Activated CD8-positive, alpha-beta T cell treated with anti-CD3 and anti-CD28 coated beads, Interleukin-2, amount 10 ng/mL, durations not matched to agents 7 days and 5 days (primary cell): ENCODE measurements at regions not wholly inside any gene's neighbourhood (a gene's known extent, or its start where the extent isn't known, plus 50 kb on each side); places are given as distances from the start of the nearest gene placed in this dataset.

Source experiments
- ATAC-seq: fragments of 150-1000 bp; cut with Tn5 transposase; one replicate; pipeline ENCODE4 v1.10.0; 2021; ENCODE audit warnings: moderate library complexity
- CTCF ChIA-PET: fragments of 350-600 bp; sonication (Branson Sonifier 250); formaldehyde crosslinking; loops from one replicate; lab custom pipeline; 2021; ENCODE audit warnings: antibody characterized with exemption; lab: Charles Lee
- POLR2A ChIA-PET: fragments of 350-600 bp; sonication (Branson Sonifier 250); formaldehyde crosslinking; loops from one replicate; lab custom pipeline; 2021; ENCODE audit warnings: antibody characterized with exemption; lab: Charles Lee
- DNase-seq: peaks from one replicate; pipeline ENCODE4 v3.0.0-alpha.2; 2020
- H3K27ac Mint-ChIP-seq: one replicate; pipeline ENCODE4 v1.8.0; 2021; ENCODE audit warnings: mild to moderate bottlenecking, mixed read lengths
- H3K27me3 Mint-ChIP-seq: one replicate; pipeline ENCODE4 v1.8.0; 2021; ENCODE audit warnings: low read depth, mixed read lengths
- H3K36me3 Mint-ChIP-seq: one replicate; pipeline ENCODE4 v1.8.0; 2021; ENCODE audit warnings: low read depth, mixed read lengths
- H3K4me1 Mint-ChIP-seq: one replicate; pipeline ENCODE4 v1.8.0; 2021; ENCODE audit warnings: low read depth, mixed read lengths
- H3K4me3 Mint-ChIP-seq: one replicate; pipeline ENCODE4 v1.8.0; 2021; ENCODE audit warnings: mild to moderate bottlenecking, mixed read lengths
- H3K9me3 Mint-ChIP-seq: one replicate; pipeline ENCODE4 v1.8.0; 2022; ENCODE audit warnings: mixed read lengths; ENCODE audit not compliant: insufficient read depth

DNA sequence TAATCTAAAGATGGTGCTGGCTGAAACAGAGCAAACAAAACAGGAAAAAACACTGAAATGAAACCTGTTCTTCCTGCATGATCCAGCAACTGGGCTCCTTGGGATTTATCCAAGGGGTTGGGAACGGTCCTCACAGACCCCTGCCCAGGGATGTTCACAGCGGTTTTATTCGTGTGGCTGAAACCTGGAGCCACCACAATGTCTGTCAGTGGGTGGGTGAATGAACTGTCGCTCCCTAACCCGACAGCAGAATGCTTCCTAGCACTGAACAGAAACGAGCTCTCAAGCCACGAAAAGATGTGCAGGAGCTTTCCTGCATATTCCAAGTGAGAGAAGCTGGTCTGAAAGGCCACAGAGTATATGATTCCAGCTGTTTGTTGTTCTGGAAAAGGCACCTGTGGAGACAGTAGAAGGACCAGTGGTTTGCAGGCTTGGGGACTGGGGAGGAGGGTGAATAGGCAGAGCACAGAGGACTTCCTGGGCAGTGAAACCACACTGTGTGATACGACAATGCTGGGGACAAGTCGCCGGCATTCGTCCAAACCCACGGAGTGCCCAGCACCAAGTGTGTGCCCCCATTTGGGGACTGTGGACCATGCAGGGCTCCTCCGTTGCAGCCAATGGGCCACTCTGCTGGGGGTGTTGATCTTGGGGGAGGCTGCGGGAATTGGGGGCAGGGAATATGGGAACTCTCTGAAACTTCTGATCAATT, 73.9 kb downstream of the TEX29 start:
- no peaks in the 10 kb centered on the region for H3K9me3 Mint-ChIP-seq
- H3K27me3 Mint-ChIP-seq, result no peaks in the 10 kb centered on the region
- peaks cover 4% of the 10 kb centered on the region for H3K4me1 Mint-ChIP-seq
- ATAC-seq, result no peak
- ChIA-PET CTCF (no interaction called here), POLR2A (no interaction called here)
- no peak overlapping the region for H3K27ac Mint-ChIP-seq
- H3K36me3 Mint-ChIP-seq, result no peaks in the 10 kb centered on the region
- no peak for DNase-seq
- H3K4me3 Mint-ChIP-seq, result no peak overlapping the region

- no peak overlapping the region for H3K27ac Mint-ChIP-seq
- no peak for ATAC-seq
- H3K27me3 Mint-ChIP-seq, result no peaks in the 10 kb centered on the region
- CTCF ChIA-PET, result no interaction called here
- H3K36me3 Mint-ChIP-seq, result no peaks in the 10 kb centered on the region
- H3K4me1 Mint-ChIP-seq, result no peaks in the 10 kb centered on the region
- POLR2A ChIA-PET, result no interaction called here
- DNase-seq, result no peak
- no peak overlapping the region for H3K4me3 Mint-ChIP-seq
- no peaks in the 10 kb centered on the region for H3K9me3 Mint-ChIP-seq
Measured at GRCh38 chr13:111395511-111396393, 75.3 kb downstream of the TEX29 start.

DNA sequence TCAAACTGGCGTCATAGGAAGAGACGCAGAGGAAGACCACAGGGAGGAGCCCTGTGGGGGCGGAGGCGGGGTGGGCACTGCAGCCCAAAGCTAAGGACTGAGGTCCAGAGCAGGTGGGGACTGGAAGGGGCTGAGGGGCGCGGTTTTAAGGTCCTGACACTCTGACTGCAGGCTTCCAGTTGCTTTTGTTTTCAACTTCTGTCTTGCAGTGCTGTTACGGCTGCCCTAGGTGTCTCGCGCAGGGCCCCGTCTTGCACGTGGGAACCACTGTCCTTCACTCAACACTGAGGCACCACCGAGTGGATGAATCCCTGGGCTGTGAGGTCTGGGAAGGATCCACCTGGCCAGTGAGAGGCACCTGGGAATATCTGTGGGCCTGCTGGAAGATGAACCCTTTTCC, 76.0 kb downstream of the TEX29 start:
- ATAC-seq, result no peak
- Mint-ChIP-seq H3K4me1 (no peaks in the 10 kb centered on the region), H3K36me3 (no peaks in the 10 kb centered on the region), H3K27ac (no peak overlapping the region), H3K27me3 (no peaks in the 10 kb centered on the region), H3K9me3 (no peaks in the 10 kb centered on the region), H3K4me3 (no peak overlapping the region)
- CTCF ChIA-PET, result no interaction called here
- POLR2A ChIA-PET, result no interaction called here
- no peak for DNase-seq

- Mint-ChIP-seq H3K36me3 (no peaks in the 10 kb centered on the region), H3K27me3 (no peaks in the 10 kb centered on the region), H3K4me1 (no peaks in the 10 kb centered on the region), H3K27ac (no peak overlapping the region), H3K4me3 (no peak overlapping the region), H3K9me3 (no peaks in the 10 kb centered on the region)
- POLR2A ChIA-PET, result no interaction called here
- ATAC-seq, result no peak
- DNase-seq, result no peak
- CTCF ChIA-PET, result no interaction called here
Measured at GRCh38 chr13:111397202-111397880, 76.9 kb downstream of the TEX29 start.

GRCh38 chr13:111398196-111398595, 77.8 kb downstream of the TEX29 start:
- Mint-ChIP-seq H3K36me3 (no peaks in the 10 kb centered on the region), H3K4me1 (no peaks in the 10 kb centered on the region), H3K27ac (no peak overlapping the region), H3K27me3 (no peaks in the 10 kb centered on the region), H3K9me3 (no peaks in the 10 kb centered on the region), H3K4me3 (no peak overlapping the region)
- CTCF ChIA-PET, result no interaction called here
- DNase-seq, result no peak
- POLR2A ChIA-PET, result no interaction called here
- ATAC-seq, result no peak

DNA sequence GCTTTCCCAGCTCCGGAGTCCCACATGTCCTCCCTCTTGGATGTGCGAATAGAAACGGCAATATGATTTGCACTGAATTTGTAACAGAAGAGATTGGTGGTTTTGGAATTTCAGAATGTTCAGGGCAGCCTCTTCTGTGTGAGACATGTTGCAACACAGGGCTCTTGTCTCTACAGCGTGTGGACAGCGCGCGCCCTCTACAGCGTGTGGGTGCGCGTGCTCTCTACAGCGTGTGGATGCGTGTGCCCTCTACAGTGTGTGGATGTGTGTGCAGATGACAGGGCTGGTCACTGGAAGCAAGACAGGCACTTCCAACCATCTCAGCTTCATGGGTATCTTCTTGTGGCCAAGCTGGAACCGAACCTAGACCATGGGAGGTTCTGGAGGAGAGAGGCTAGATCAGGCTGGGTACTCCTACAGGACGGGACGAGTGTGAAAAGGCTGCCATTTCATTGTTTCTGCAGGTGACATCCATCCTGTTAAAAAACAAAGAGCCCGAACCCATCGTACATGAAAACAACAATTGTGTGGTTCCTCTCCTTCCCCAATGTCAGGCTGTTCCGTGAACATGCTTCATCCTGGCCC, 78.4 kb downstream of the TEX29 start:
- ChIA-PET POLR2A (no interaction called here), CTCF (no interaction called here)
- Mint-ChIP-seq H3K9me3 (no peaks in the 10 kb centered on the region), H3K4me3 (no peak overlapping the region), H3K36me3 (no peaks in the 10 kb centered on the region), H3K27ac (no peak overlapping the region), H3K4me1 (no peaks in the 10 kb centered on the region), H3K27me3 (no peaks in the 10 kb centered on the region)
- ATAC-seq, result no peak
- DNase-seq, result no peak

DNA sequence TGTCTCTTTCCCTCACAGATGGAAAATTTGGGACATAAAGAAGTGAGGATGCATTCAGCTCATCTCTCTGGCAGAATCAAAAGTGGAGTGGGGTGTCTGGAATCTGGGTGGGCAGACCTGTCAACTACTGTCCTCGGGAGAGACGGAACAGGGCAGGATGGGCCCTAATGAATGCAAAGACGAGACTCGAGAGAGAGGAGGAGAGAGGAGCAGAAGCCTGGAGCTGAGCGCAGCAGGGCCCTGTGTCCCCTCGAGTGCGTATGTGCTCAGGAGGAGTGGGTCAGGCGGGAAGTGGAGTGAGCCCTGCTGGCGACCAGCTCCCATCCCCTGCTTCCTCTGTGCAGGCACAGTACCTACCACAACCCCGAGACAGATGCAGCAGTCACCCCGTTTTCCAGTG, 78.9 kb downstream of the TEX29 start:
- CTCF ChIA-PET, result no interaction called here
- Mint-ChIP-seq H3K9me3 (no peaks in the 10 kb centered on the region), H3K27me3 (no peaks in the 10 kb centered on the region), H3K27ac (no peak overlapping the region), H3K36me3 (no peaks in the 10 kb centered on the region), H3K4me3 (no peak overlapping the region), H3K4me1 (no peaks in the 10 kb centered on the region)
- POLR2A ChIA-PET, result no interaction called here
- ATAC-seq (no peak), DNase-seq (no peak)

- Mint-ChIP-seq H3K27ac (no peak overlapping the region), H3K27me3 (no peaks in the 10 kb centered on the region), H3K4me3 (no peak overlapping the region), H3K36me3 (no peaks in the 10 kb centered on the region), H3K4me1 (no peaks in the 10 kb centered on the region), H3K9me3 (no peaks in the 10 kb centered on the region)
- ChIA-PET POLR2A (no interaction called here), CTCF (no interaction called here)
- ATAC-seq (no peak), DNase-seq (no peak)
Measured at GRCh38 chr13:111399776-111400538, 79.5 kb downstream of the TEX29 start.

GRCh38 chr13:111401151-111401550, 80.7 kb downstream of the TEX29 start:
- H3K27me3 Mint-ChIP-seq, result no peaks in the 10 kb centered on the region
- CTCF ChIA-PET, result interaction anchor here (1.2 kb wide), 1 partner anchor 334 kb away, joined by 3 read pairs; no protein-coding TSS in a partner anchor
- no peak overlapping the region for H3K4me3 Mint-ChIP-seq

GRCh38 chr13:111401755-111402154, 81.3 kb downstream of the TEX29 start:
- no peak overlapping the region for H3K4me3 Mint-ChIP-seq
- H3K27ac Mint-ChIP-seq, result no peak overlapping the region
- DNase-seq, result no peak
- no peak for ATAC-seq
- H3K36me3 Mint-ChIP-seq, result no peaks in the 10 kb centered on the region
- H3K9me3 Mint-ChIP-seq, result no peaks in the 10 kb centered on the region
- H3K4me1 Mint-ChIP-seq, result no peaks in the 10 kb centered on the region
- ChIA-PET POLR2A (no interaction called here), CTCF (interaction anchor here (1.2 kb wide), 1 partner anchor 334 kb away, joined by 3 read pairs; no protein-coding TSS in a partner anchor)
- H3K27me3 Mint-ChIP-seq, result no peaks in the 10 kb centered on the region

More at GRCh38 chr13:111401151-111401550, 80.7 kb downstream of the TEX29 start:
- Mint-ChIP-seq H3K9me3 (no peaks in the 10 kb centered on the region), H3K36me3 (no peaks in the 10 kb centered on the region), H3K27ac (no peak overlapping the region), H3K4me1 (no peaks in the 10 kb centered on the region)
- DNase-seq (no peak), ATAC-seq (no peak)
- POLR2A ChIA-PET, result no interaction called here

DNA sequence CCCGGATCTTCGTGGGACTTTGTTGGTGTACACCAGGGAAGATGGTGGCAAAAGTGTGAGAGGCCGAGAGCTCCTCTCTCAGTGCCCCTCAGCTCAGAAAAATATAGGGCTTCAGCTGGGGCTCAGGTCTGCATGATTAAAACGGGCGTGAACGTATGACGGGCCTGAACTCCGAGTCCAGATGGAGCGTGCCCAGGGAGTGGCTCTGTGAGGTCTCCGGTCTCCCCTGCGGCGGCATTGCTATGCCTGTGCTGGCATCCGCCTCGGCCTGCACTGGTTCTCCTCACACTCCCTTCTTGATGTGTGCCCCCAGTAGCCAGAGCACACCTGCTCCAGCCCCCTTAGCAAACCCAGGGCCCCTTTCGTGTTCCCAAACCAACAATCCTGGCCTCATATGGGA, 82.0 kb downstream of the TEX29 start:
- no peak for ATAC-seq
- ChIA-PET POLR2A (no interaction called here), CTCF (no interaction called here)
- Mint-ChIP-seq H3K36me3 (no peaks in the 10 kb centered on the region), H3K27me3 (no peaks in the 10 kb centered on the region), H3K4me3 (no peak overlapping the region), H3K4me1 (no peaks in the 10 kb centered on the region), H3K9me3 (no peaks in the 10 kb centered on the region), H3K27ac (no peak overlapping the region)
- DNase-seq, result no peak
